GM19025 (cell line): ENCODE measurements at regions not wholly inside any gene's neighbourhood (a gene's known extent, or its start where the extent isn't known, plus 50 kb on each side); places are given as distances from the start of the nearest gene placed in this dataset.
A peak's percentile ranks its signal among the peaks of the same experiment; 100 is the strongest.

Source experiments
- ATAC-seq: cut with Tn5 transposase; IDR thresholded peaks from one replicate; pipeline ENCODE4 v1.9.1; 2021; ENCODE audit warnings: mild to moderate bottlenecking, low read depth, moderate library complexity; ENCODE audit not compliant: unreplicated experiment

DNA sequence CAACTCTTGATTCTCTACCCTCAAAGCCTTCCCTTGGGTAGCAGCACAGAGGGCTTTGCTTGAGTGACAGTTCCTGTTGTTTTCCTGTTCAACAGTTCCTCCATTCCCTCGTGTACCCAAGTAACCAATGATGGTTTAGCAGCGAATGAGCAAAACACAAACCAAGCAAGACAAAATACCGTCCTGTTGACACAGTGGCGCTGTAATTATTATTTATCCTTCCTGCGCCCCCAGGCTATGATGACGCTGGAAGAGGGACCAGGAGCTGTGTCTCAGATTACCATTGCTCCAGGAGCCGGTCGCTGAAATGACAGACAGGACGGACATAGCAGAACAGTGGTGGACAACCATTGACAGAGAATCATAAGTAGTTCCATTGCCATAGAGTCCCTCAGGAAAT lies 154.8 kb downstream of the GADD45G start:
- no peak for ATAC-seq

DNA sequence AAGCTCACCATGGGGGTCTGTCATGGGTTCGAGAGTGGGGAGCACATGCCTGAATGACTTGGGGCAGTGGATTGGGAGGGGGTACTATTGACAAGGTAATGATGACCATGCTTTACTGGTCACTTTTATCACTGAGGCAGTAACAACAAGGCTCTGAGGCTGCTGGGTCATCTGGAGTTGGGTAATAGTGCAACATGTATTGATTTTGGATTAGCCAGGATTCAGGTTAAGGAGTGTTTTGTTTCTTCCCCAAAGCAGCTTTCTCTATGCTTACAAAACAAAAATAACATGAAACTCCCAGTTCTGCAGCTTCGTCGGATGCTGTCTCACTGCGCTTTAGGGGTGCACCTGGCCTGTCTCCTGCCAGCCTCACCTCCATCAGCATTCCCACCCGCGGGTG lies 155.3 kb downstream of the GADD45G start:
- ATAC-seq: no peak

DNA sequence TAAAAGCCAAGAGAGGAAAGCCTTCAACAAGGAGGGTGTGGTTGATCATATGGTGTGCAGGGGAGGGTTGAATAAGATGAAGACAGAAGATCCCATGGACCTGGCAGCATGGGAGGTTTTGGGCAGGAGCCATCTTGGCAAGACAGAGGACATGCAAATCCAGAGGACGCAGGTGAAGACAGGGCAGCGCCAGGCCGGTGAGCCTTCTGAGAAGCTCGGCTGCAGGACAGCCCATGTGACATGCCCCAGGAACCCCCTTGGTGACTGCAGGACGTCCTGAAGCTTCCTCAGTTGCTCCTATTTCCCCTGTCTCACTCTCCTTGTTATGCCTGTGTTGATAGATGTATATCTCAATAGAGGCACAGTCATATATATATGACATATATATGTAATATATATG lies 159.4 kb downstream of the GADD45G start:
- ATAC-seq: no peak

DNA sequence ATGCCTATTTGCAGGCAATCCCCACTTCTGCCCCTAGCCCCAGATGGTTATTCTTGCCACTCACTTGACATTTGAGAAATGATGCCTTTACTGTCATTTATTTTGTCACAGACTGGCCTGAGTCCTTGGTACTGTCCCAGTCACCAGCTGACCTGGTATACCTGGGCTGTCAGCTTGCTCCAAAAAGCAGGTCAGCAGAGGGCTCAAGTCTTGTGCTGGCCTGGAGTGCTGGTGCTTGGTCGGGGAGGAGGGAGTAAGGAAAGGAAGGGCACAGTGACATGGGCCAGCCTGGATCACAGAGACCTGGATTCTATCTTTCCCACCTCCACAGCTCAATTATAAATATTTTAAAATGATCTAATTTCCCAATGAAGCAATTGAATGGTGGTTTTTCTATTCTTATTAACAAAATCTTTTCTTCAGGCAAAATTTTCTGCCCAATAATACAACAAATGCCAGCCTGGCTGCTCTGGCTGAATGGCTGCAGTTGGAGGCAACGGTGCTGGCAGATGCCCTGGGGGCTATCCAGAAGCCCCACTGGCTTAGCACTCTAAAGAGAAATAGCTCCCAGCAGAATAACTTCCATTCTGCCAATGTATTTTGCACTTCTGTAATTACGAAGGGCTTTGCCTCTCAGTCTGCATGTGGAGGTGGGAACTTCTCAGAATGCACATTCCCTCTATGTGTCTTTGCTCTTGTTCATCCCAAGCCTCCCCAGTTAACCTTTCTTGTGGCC lies 160.6 kb downstream of the GADD45G start:
- ATAC-seq: no peak

DNA sequence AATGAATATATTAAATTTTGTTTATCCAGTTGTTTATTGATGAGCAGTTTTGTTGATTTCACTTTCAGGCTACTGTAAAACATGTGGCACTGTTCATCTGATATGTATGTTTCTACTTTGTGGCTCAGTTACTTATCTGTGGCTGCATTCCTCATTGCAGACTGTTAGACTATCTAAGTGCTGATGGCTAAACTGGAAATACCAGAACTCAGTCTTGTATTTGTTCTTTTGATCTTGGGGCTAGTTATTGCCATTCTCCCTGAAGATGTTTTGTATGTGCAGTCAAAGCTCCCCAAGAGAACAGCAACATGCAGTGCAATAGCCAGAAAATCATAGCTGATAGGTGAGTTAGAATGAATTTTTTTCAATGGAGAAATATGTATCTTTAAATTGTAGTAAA lies 162.2 kb downstream of the GADD45G start:
- ATAC-seq: no peak

DNA sequence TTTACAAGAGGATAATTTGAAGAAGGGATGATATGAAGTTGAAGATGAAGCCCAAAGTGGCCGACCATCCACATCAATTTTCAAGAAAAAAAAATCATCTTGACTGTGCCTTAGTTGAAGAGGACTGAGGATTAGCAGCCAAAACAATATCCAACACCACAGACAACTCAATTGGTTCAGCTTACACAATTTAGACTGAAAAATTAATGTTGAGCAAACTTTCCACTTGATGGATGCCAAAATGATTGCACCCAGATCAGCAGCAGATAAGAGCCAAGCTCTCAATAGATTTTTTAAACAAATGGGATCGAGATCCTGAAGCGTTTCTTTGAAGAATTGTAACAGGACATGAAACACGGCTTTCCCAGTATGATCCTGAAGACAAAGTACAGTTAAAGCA lies 163.2 kb downstream of the GADD45G start:
- ATAC-seq: no peak

DNA sequence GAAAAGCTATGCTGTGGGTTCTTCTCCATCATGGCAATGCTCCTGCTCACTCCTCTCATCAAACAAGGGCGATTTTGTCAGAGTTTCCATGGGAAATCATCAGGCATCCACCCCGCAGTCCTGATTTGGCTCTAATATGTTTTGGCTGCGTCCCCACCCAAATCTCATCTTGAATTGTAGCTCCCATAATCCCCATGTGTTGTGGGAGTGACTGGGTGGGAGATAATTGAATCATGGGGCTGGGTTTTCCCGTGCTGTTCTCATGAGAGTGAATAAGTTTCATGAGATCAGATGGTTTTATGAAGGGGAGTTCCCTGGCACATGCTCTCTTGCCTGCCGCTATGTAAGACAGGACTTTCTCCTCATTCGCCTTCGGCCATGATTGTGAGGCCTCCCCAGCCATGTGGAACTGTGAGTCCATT lies 163.8 kb downstream of the GADD45G start:
- ATAC-seq: no peak

DNA sequence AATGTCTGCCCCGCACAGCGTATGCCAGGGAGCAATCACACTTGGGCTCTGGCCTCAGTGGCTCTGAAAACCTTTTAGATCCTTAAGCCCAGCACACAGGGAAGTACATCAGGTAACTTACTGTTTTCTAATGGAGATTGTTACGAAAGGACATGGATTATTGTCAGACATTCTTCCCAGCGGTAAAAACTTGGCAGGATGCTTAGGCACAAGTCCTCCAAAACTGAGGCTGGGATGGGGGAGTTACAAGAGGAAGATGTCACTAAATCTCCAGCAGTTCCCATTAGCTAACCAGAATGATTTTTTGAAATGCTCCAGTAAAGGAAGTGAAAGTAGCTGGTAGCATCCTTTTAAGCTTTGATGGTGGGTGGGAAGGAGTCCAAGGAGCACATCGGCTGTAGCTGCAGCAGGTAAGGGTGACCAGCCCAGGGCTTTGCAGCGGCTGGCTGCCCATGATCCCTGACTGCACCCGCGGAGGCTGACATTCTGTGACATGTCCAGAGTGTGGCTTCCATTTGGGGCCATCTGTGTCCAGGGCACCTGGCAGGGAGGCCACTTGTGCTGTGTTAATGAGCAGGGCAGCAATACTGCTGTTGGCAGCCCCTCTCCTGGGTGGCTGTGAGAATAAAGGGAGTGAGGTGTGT lies 165.8 kb downstream of the GADD45G start:
- no peak for ATAC-seq

DNA sequence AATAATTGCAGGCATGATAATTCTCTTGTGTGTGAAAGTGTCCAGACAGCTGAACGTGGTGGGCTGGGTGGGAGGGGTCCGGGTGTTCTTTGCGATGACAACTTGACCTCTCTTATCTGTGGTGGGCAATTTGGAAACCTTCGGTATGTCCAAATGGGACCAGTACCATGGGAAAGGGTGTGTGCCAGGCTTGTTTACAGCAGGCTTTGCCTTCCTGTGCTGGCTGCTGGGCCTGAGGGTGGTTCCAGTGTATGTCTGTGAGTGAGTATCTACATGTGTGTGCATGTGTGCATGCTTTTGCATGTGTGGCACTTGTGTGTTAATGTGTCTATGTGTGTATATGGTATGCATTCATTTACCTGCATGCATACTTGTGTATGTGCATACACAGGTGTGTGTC lies 166.4 kb downstream of the GADD45G start:
- ATAC-seq: no peak

DNA sequence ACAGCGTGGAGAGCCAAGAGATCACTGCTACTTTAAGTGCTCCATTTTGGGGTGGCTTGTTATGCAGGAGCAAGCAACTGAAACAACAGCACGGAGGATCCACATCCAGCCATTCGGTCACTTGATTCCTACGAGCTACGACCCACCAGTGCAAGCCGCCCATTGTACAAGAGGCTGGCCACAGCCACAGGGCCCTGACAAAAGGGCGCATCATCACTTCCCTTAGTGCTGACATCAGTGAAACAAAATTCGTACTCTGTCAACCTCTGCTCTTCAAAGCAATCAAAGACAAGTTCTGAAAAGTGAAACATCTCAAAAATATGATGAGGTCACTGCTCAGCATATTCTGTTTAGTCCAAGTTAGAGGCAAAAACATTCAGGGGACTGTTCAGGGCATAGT lies 168.4 kb downstream of the GADD45G start:
- no peak for ATAC-seq

DNA sequence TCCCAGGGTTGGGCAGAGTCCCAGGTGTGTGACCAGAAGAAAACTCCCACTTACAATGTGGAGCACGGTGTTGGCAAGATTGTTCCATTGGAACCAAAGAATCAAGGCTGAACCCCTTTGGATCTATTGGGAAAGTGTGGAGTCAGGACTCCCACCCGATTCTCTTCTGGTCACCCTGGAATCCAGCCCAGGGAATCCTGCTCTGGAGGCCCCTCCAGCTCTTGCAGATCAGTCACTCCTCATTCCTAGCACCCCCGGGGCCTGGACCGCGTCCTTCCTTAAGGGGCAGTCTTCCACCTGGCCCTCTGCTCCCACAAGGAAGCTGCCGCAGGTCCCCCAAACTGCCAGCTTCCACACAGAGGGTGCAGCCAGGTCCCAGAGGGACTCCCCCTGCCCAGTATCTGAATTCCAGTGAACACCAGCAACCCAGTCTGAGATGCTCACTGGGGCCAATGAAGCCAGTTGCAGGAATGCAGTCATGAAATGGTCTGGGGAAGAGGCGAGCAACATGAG lies 170.1 kb downstream of the GADD45G start:
- no peak for ATAC-seq

DNA sequence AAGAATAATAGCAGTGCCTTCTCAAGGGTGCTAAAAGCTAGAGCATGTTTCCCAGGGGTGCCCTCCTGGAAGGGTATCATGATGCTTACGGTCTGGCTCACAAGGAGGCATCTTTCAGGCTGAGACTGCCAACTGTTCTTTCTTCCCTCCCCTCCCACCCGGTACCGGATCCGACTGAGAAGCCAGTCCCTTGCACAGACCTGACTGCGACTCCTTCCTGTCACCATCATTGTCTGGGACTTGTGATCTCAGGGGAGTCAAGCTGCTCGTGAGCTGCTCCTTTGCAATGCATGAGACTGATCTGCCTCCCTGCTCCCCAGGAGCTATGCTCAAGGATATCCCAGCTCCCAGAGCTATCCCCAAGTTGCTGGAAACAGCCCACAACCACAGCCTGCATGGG lies 170.8 kb downstream of the GADD45G start:
- ATAC-seq: no peak

DNA sequence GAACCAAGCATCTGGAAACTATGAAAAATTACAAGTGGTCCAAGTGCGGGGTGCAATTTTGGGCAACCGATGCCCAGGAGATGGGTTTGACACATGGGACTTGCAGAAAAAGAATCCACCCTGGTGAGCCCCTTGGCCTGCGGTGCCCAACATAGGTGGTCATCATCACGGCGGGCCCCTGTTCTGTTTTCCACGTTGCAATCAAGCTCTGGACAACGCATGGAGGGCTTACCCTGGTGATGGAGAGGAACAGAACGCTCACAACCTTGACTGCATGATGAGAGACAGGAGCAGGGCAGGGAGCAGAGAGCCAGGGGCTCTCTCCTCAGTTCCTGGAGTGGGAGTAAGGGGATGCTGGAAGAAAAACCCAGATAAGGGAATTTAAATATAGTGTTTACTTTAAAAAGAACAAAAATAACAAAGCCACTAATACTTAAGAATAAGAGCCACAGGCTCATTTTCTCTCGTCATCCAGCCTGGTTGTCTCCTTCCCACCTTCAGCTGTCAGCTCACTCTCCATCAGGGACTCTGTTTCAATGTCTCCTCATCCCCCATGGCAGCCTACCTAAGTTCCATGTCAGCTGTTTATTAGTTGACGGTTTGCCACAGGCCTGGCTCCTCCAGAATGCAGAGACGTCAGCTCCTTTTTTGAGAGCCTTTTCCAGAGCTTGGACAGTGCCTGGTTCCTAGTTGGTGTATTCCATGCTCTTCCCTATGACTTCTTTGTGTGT lies 172.1 kb downstream of the GADD45G start:
- ATAC-seq: no peak

DNA sequence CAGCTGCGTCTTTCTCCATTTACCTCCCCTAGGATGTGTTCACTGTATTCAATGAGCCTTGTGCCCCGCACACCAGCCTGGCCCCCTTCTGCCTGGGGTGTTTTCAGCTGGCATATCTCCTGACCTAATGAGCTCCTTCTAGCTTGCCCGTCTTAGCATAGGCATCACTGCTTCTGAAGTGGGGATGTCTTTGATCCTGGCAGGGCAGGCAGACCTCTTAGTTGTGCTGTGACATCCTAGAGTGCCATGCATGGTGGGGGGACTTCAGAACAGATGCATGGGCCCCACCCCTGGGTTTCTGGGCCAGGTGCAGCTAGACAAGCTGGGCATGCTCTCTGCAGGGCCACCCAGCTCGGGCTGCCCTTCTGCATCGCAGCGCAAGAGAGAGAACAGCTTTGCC lies 172.7 kb downstream of the GADD45G start:
- no peak for ATAC-seq

DNA sequence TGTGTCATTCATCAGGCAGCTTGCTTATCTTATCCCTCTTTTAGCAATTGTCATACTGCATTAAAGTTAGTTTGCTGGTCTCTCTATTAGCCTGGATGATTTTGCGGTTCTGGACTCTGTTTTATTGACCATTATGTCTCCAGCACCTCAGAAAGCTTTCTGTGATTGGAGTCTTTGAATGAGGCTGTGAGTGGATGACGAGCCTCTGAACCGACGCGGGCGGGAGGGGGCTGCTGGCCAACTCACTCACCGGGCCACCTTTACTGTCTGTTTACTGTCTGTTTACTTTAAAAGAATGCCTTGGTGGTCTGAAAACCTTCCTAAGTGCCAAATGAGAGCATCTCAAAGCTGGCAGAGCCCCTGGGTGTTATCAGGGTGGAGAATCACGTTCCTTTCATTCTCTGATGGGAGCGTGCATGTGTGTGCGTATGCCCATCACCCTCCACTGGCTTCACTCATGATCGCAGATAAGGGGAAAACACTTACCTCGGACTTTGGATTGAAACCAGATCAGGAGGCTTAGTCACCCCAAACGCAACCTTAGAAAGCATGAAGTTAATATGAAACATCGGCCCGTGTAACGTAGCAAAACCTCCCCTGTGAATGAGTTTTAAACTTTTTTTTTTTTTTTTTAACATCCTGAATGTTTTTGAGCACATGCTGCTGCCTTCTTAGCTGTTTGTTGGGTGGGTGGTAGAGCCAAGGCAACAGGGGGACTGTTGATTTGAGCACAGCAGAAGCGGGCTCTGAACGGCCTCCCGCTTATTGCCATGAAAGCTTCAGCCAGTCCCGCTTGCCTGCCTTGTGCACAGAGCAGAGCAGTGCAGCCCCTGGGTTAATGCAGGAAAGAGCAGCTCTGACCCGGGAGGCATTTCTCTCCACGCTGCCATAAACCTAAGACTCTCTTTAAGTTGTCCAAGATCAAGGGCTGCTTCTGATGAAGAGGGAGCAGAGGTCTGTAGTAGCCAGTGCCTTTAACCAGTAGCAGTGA lies 173.6 kb downstream of the GADD45G start:
- ATAC-seq: no peak

DNA sequence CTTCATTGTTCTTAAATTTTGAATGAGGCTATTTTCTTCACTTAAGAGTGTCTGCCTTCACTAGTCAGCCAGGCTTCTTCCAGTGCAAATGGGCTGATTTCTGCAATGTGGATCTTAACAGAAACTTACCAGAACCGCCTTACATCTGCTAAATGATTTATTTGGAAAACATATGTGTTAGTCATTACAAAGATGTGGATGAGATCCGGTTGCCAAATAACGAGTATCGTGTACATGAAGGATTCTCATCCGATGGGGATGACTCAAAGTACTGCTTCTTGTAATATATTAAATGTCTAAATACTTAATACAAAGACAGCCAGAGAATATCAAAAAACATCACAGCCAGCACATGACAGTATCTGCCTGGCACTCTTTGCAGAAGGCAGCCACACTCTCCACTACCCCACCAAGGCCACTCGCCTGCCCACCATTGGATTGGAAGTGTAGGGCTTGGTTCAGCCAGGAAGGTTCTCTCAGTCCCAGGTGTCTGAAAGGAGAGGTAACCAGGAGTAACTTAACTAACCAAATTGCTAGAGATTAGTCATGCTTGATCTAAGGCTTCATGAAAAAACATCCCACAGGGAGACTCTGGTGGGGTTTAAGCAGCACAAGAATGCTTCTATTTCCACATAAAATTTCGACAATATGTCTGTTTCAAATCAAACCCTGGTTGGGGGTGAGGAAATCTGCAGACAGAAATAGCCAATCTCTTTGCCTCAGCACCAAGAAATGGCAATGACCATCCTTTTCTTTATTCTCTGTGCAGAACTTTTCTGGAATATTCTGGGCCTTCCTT lies 174.8 kb downstream of the GADD45G start:
- no peak for ATAC-seq

DNA sequence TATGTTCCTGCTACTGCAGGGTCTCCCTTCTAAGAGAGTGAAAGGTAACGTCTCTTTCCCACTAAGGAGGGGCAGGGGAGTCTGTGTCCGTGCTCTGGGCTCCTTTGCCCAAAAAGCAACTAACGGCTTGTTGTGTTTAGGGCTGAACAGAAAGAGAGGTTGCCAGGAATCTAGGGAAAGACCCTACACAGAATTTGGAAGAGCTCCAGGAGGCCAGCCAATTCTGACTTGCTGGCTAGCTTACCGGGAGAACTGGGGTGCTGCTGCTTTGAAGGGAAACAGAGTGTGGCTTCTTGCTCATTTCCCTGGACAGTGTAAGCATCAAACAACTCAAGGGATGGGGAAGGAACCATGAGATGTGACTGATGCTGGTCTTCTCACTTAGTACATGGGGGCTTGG lies 176.1 kb downstream of the GADD45G start:
- no peak for ATAC-seq

DNA sequence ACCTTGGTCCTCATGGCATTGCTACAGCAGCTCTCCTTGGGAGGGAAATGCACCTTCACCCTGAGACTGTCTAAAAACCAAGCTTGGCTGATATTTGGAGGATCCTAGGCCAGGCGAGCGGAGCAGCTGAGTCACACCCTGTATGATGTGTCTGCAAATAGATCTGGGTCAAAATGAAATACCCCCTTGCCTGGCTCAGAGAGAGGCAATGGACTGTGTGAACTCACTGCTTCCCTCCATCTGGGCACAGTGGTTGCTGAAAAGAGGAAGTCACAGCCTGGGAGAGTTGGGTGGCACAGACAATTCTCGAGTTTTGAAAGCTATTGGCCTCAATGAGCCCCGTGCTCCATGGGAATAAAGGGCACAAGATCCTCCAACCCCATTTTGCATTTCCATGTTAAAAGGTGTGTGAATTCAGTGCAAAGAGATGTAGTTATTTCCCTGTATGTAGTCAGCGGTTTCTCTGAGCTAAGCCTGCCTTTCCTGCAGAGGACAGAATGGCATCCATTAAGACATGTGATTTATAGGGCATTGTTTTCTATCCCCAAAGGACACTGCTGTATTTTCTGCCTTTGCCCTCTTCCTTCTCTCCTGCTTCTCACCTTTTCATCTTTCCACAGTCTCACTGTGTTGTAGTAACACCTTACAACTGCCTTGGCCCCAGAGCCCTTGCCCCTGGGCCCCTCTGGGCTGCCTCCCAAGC lies 177.2 kb downstream of the GADD45G start:
- ATAC-seq: peak; percentile 83

DNA sequence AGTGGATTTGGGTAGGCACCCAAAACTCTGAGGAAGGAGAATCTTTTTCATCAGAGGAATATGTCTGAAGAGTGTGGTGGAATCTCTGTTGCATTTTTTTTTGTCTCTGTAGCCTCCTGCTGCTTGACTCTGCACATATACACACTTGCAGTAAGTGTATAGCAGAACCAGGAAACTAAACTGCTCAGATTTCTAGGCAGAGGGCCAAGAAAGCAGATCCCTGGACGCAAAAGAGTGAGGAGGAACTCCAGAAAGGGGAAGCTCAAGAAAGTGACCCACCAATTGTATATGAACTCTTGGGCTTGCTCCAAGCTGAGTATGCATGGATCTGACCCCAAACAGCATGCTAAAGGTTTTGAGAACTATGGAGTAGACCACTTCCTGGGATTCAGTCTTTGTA lies 181.8 kb downstream of the GADD45G start:
- no peak for ATAC-seq
